ENCODE measurements at regions not wholly inside any gene's neighbourhood (a gene's known extent, or its start where the extent isn't known, plus 50 kb on each side); places are given as distances from the start of the nearest gene placed in this dataset.

DNA sequence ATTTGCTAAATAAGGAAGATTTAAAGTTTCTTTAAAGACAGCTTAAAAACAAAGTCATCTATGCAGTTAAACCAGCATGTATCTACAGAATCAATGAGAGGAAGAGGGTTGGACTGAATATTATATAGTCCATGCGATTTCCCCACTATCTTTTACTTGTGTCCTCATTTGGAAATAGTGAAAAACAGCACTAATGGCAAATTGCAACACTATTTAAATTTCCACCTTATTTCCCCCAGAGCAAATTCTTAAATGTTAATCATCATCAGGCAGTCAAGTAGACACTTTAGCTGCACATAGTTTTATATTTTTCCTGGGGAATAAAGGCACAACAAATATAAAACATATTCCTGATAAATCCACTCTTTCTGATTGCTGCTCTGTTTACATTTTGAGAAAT, 114.6 kb downstream of the LCA5 start:
- TF ChIP-seq MEF2A (IDR thresholded peaks at IDR 0.05; ENCODE audit: borderline replicate concordance, low read depth) (no peak), NFIC (IDR thresholded peaks at IDR 0.05; ENCODE audit: borderline replicate concordance) (no peak), TAF1 (IDR thresholded peaks at IDR 0.05; ENCODE audit: borderline replicate concordance, low read depth, low read length) (no peak), EP300 (IDR thresholded peaks at IDR 0.05; ENCODE audit: borderline replicate concordance in 1 of 2, low read depth in 1 of 2, low read length in 1 of 2) (no peak), TCF12 (IDR thresholded peaks at IDR 0.05) (no peak), NRF1 (IDR thresholded peaks at IDR 0.05; ENCODE audit: low read depth, low read length) (no peak), RAD21 (IDR thresholded peaks at IDR 0.05; ENCODE audit: low read length) (no peak), CHD2 (IDR thresholded peaks at IDR 0.05; ENCODE audit: low read length, partially characterized antibody) (no peak), YY1 (IDR thresholded peaks at IDR 0.05; ENCODE audit: low read depth) (no peak), SIN3A (IDR thresholded peaks at IDR 0.05; ENCODE audit: borderline replicate concordance, low read depth, low read length) (no peak), RXRA (IDR thresholded peaks at IDR 0.05; ENCODE audit: borderline replicate concordance, low read depth) (no peak), SMC3 (IDR thresholded peaks at IDR 0.05; ENCODE audit: low read depth, low read length) (no peak), USF1 (IDR thresholded peaks at IDR 0.05; ENCODE audit: borderline replicate concordance, low read depth) (no peak), GATA2 (CRISPR knock-in tag; IDR thresholded peaks at IDR 0.05) (no peak), RFX5 (IDR thresholded peaks at IDR 0.05; ENCODE audit: low read length) (no peak), RCOR1 (IDR thresholded peaks at IDR 0.05; ENCODE audit: low read length) (no peak), POLR2AphosphoS5 (IDR thresholded peaks at IDR 0.05; ENCODE audit: low read depth, low read length) (no peak)
- TF ChIP-seq, protein P1, sequence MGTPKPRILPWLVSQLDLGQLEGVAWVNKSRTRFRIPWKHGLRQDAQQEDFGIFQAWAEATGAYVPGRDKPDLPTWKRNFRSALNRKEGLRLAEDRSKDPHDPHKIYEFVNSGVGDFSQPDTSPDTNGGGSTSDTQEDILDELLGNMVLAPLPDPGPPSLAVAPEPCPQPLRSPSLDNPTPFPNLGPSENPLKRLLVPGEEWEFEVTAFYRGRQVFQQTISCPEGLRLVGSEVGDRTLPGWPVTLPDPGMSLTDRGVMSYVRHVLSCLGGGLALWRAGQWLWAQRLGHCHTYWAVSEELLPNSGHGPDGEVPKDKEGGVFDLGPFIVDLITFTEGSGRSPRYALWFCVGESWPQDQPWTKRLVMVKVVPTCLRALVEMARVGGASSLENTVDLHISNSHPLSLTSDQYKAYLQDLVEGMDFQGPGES (IDR thresholded peaks at IDR 0.05; ENCODE audit: low read depth, low read length): no peak

More for the DNA sequence above, 114.6 kb downstream of the LCA5 start:
- H3K79me2 ChIP-seq (ENCODE audit: insufficient read depth): no peaks in the 10 kb centered on the region
- no peak overlapping the region for H2AFZ ChIP-seq (ENCODE audit: low read depth)
- no peaks in the 10 kb centered on the region for H3K36me3 ChIP-seq (replicated peaks in 1 of 2; ENCODE audit: control insufficient read depth in 1 of 2, insufficient read depth in 2 of 2, low read length in 1 of 2)
- H4K20me1 ChIP-seq (ENCODE audit: insufficient read depth): no peaks in the 10 kb centered on the region
- H3K9me3 ChIP-seq: no peaks in the 10 kb centered on the region
- H3K9me2 ChIP-seq: no peaks in the 10 kb centered on the region
- 63% methylated on average over 1 of the region's 1 CpG for WGBS (ENCODE audit: low lambda C conversion rate)
- no peaks in the 10 kb centered on the region for H3F3A ChIP-seq (replicated peaks; ENCODE audit: insufficient read depth)
- H3K27ac ChIP-seq (ENCODE audit: low read depth in 2 of 2, low read length in 1 of 2): no peak overlapping the region
- no peak overlapping the region for H3K9ac ChIP-seq
- POLR2A ChIA-PET: no interaction called here
- no peaks in the 10 kb centered on the region for H3K27me3 ChIP-seq (ENCODE audit: insufficient read depth)
- CTCF ChIA-PET: interaction anchor here (1.0 kb wide), 1 partner anchor 148 kb away, joined by 3 read pairs; no protein-coding TSS in a partner anchor
- no peak overlapping the region for H3K4me2 ChIP-seq
- no peak overlapping the region for H3K4me3 ChIP-seq (ENCODE audit: low read depth in 2 of 2, low read length in 1 of 2)
- peaks cover 0 to 20% of the 10 kb centered on the region in 2 experiments; a peak in 2 of 4 replicates for H3K4me1 ChIP-seq (ENCODE audit: control insufficient read depth in 1 of 2, insufficient read depth in 2 of 2, low read depth in 1 of 2, low read length in 1 of 2)
- no peak for DNase-seq

Measured in SK-N-SH (cell line).